ENCODE measurements at regions not wholly inside any gene's neighbourhood (a gene's known extent, or its start where the extent isn't known, plus 50 kb on each side); places are given as distances from the start of the nearest gene placed in this dataset.

DNA sequence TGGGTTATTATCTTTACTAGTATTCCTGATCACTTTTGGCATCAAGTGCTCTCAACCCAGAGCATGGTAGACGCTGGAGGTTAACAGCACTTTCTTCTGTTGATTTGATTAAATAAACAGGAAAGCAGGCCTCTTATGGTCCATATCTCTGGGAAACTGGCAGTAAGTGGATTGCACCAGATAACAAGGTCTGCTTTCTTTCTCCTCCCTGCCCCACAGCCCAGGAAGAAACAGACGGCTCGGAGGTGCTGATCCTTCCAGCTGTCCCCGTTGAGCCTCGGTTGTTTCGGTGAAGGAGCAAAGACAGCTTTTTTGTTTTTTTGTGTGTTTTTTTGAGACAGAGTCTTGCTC is 100.8 kb upstream of the KCTD1 start:
- no peak overlapping the region for H3K4me3 ChIP-seq (replicated peaks in 1 of 3; ENCODE audit: insufficient read depth in 1 of 3, low read depth in 1 of 3, low read length in 3 of 3)
- H3K36me3 ChIP-seq (ENCODE audit: control insufficient read depth in 2 of 2, extremely low read depth in 1 of 2, insufficient read depth in 2 of 2, low read length in 2 of 2), result no peaks in the 10 kb centered on the region
- H3K9me1 ChIP-seq (replicated peaks; ENCODE audit: control insufficient read depth, extremely low read depth, insufficient read depth, low read length), result no peaks in the 10 kb centered on the region
- BruUV-seq (replicated peaks), result no TSS peak
- TF ChIP-seq POLR2AphosphoS5 (IDR thresholded peaks at IDR 0.05; ENCODE audit: insufficient read depth, low read depth, low read length) (no peak), JUN (IDR thresholded peaks at IDR 0.05; ENCODE audit: borderline replicate concordance, insufficient read depth, insufficient read length, low read depth) (no peak), EZH2 (IDR thresholded peaks at IDR 0.05; ENCODE audit: borderline replicate concordance, low read depth, low read length, severe bottlenecking) (no peak), FOS (IDR thresholded peaks at IDR 0.05; ENCODE audit: borderline replicate concordance, insufficient read depth, low read length) (no peak), MYC (IDR thresholded peaks at IDR 0.05; ENCODE audit: low read depth, low read length) (no peak), GATA2 (IDR thresholded peaks at IDR 0.05; ENCODE audit: insufficient read depth, insufficient read length, low read depth, low read length) (no peak), POLR2A (IDR thresholded peaks at IDR 0.05; ENCODE audit: low read depth, low read length) (no peak)
- TF ChIP-seq, protein P1, sequence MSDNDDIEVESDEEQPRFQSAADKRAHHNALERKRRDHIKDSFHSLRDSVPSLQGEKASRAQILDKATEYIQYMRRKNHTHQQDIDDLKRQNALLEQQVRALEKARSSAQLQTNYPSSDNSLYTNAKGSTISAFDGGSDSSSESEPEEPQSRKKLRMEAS (IDR thresholded peaks at IDR 0.05; ENCODE audit: insufficient read depth, insufficient read length), result no peak
- TF ChIP-seq, protein P2, sequence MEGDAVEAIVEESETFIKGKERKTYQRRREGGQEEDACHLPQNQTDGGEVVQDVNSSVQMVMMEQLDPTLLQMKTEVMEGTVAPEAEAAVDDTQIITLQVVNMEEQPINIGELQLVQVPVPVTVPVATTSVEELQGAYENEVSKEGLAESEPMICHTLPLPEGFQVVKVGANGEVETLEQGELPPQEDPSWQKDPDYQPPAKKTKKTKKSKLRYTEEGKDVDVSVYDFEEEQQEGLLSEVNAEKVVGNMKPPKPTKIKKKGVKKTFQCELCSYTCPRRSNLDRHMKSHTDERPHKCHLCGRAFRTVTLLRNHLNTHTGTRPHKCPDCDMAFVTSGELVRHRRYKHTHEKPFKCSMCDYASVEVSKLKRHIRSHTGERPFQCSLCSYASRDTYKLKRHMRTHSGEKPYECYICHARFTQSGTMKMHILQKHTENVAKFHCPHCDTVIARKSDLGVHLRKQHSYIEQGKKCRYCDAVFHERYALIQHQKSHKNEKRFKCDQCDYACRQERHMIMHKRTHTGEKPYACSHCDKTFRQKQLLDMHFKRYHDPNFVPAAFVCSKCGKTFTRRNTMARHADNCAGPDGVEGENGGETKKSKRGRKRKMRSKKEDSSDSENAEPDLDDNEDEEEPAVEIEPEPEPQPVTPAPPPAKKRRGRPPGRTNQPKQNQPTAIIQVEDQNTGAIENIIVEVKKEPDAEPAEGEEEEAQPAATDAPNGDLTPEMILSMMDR (IDR thresholded peaks at IDR 0.05; ENCODE audit: extremely low read depth in 1 of 2, insufficient read depth in 1 of 2, low read depth in 1 of 2, low read length in 2 of 2), result no peak
- intact Hi-C loops (cut with micrococcal nuclease) (loop anchor here (1.0 to 5.0 kb wide), 6 partner anchors 192 to 727 kb away; partner anchors contain the start of gene SS18), dilution Hi-C loops (cut with MboI; ENCODE audit: extremely low pct_ligation_motif_present, low sequenced_read_pairs) (no loop called here)
- H3K79me2 ChIP-seq (ENCODE audit: control insufficient read depth, insufficient read depth, low read length), result no peaks in the 10 kb centered on the region
- POLR2A ChIA-PET, result no interaction called here
- H3K9ac ChIP-seq (replicated peaks; ENCODE audit: extremely low read depth, insufficient read depth, low read length), result no peak overlapping the region
- no peak overlapping the region for H3K27ac ChIP-seq (ENCODE audit: insufficient read depth, low read depth, low read length)
- no peaks in the 10 kb centered on the region for H3K9me3 ChIP-seq (replicated peaks; ENCODE audit: control insufficient read depth, insufficient read depth, low read length)
- H4K20me1 ChIP-seq (replicated peaks; ENCODE audit: control insufficient read depth, extremely low read depth, insufficient read depth, low read length), result no peaks in the 10 kb centered on the region
- no peak overlapping the region for H3K4me2 ChIP-seq (ENCODE audit: insufficient read depth, low read length)
- H2AFZ ChIP-seq (ENCODE audit: low read depth, low read length), result no peak overlapping the region
- H3K27me3 ChIP-seq (ENCODE audit: control insufficient read depth in 2 of 2, insufficient read depth in 2 of 2, low read length in 2 of 2), result peaks cover 26 to 37% of the 10 kb centered on the region in 2 experiments
- CTCF ChIA-PET, result interaction anchor here (0.7 to 6.5 kb wide), 11 partner anchors 15 to 341 kb away, joined by 3 to 71 read pairs (median 5); no protein-coding TSS in a partner anchor
- FAIRE-seq (no peak), DNase-seq (ENCODE audit: low read depth, low spot score) (no peak)
- H3K4me1 ChIP-seq (ENCODE audit: control insufficient read depth, extremely low read depth, insufficient read depth, low read length), result no peaks in the 10 kb centered on the region

All from endothelial cell of umbilical vein (primary cell).